SK-N-SH (cell line): ENCODE measurements at regions not wholly inside any gene's neighbourhood (a gene's known extent, or its start where the extent isn't known, plus 50 kb on each side); places are given as distances from the start of the nearest gene placed in this dataset.

Source experiments
- POLR2AphosphoS5 ChIP-seq: IDR thresholded peaks from 2 replicates; pipeline ENCODE4 v1.6.1; 2012; ENCODE audit warnings: low read depth, low read length
- SIN3A ChIP-seq: IDR thresholded peaks from 2 replicates; pipeline ENCODE4 v1.6.1; 2012; ENCODE audit warnings: low read depth, mild to moderate bottlenecking, low read length, moderate library complexity, borderline replicate concordance
- SMC3 ChIP-seq: IDR thresholded peaks from 2 replicates; pipeline ENCODE4 v1.6.1; 2012; ENCODE audit warnings: low read depth, low read length, improper control_type of control experiment

DNA sequence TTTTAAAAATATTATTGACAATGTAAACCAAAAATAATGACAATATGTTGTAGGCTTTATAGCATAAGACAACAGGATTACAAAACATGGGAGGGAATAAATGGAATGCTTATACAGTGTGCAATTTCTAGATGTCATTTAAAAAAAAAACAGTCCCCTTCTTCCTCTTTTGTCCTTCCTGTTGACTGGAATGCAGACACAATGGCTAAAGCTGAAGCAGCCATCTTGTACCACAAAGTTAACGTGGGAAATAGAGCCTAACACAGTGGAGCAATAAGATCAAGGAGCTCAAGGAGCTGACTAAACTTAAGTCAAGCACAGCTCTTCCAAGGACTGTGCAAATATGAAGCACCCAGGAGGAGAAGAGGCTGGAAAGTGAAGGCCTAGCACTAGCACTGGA, 208.1 kb downstream of the ARHGAP12 start:
- no peak for TF ChIP-seq POLR2AphosphoS5
- TF ChIP-seq SIN3A: no peak
- TF ChIP-seq SMC3: no peak
